Retina (tissue), 1 donor: ENCODE measurements at regions not wholly inside any gene's neighbourhood (a gene's known extent, or its start where the extent isn't known, plus 50 kb on each side); places are given as distances from the start of the nearest gene placed in this dataset.

Source experiments
- DNase-seq: peaks from one replicate; pipeline ENCODE4 v3.0.0-alpha.2; 2016

DNA sequence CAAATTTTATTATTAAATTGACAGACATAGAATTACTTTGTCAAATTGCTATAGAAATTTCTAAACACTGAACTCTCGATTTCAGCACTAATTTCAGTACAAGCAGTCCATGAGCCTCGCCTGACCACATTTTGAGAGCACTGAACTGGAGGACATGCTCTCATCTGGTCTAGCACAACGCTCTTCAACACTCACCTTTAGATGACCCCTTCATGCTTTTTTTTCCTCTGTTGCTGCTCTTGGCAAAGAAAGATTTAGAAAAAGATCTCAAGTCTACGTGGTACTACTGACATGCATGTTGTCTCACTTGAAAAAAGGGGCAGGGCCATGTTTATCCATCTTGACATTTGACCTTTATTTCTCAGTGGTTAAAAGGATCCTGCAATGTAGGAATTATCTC, 981.5 kb downstream of the DIAPH3 start:
- no peak for DNase-seq

DNA sequence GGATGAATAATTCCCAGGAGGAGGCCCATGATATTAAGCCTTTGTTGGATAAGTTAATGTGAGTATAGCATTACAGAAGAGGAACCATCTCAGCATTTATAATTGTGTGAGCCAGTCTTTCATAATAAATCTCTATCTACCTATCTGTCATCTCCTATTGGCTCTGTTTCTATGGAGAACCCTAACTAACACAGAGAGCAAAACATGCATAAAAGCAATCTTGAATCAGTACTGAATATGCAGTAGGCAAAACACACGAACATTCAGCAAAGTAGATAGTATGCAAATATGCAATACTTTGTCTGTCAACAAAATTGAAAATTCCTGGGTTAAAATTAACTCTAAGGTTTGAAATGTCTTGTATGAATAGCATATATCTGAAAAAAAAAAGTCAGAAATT, 966.3 kb downstream of the DIAPH3 start:
- no peak for DNase-seq

DNA sequence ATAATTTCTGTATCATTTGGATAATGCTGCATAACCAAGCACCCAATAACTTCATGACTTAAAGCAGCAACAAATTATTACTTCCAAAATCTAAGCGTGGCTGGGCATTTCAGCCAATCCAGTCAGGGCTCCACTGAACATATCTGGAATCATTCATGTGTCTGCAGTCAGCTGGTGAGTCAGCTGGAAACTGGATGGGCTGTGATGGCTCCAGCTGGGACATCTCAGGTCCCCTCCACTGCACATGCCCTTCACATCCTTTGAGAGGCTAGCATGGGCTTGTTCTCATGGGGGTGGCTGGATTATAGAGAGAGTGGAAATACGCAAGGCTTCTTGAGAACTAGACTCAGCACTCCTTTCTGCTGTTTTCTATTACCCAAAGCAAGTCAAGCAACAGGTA, 961.9 kb downstream of the DIAPH3 start:
- DNase-seq = no peak

DNA sequence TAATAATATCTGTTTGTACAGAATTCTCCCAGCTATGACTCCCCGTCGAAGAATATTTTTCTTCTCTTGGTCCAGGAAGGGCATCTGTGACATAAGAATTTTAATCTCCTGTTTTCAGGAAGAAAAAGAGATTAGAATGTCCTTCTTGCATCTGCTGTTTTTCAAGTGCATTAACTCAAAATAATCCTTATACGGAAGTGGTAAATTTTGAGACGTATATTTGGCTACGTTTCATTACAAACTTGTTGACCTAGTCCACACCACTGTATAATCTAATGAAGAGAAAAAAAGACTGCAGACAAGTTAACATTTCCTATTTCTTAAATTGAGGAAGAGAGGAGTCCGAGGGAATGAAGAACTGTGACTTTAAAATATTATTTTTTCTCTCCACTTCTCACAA, 959.9 kb downstream of the DIAPH3 start:
- no peak for DNase-seq

DNA sequence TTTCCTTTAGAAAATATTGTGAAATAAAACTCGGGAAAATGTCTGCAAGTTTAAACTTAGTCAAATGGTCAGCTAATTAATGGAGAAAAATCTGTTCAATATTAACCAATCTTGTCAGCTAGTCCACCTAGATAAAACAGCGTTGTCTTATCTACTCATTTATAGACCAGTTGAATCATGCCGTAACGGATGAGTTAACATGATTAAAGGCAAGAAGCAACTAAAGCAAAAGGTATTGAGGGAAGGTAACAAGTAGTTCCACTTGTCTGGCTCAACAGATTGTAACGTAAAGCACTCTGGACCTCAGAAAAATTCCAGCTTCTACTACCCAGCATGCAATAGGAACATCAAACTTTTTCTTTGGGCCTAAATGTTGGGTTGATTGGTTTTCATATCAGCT, 958.2 kb downstream of the DIAPH3 start:
- no peak for DNase-seq

DNA sequence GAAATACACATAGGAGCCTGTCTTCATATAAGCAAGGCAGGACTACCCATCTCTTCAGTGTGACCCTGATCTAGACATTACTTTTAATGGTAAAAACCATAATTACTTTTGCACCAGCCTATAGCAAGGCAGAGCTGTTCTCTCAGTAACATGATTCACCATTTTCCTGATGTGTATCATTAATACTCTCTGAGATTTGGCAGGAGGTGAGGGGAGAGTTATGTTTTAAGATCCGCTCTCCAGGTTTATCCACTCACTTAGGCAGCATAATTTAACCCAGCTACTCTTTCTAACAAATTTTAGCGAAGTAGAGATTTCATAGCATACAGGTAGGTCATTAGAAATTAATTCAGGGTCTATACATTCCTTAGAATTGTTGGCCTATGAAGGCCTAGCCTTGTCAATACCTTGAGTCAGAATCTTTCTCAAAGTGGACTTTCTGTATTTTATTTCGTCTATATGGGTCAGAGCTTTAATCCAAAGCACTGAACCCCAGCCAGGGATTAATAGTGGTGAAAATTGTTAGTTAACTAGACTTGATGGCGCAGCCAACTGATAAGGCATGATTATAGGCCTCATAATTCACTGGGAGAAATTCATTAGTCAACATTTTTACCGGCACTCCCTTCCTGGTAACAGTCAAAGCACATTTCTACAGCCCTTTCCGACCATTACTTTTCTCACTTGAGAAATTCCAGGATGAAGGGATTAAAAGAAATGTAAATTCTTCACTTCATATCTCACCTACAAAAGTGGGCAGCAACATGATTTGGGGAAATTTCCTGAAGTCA, 955.1 kb downstream of the DIAPH3 start:
- no peak for DNase-seq

DNA sequence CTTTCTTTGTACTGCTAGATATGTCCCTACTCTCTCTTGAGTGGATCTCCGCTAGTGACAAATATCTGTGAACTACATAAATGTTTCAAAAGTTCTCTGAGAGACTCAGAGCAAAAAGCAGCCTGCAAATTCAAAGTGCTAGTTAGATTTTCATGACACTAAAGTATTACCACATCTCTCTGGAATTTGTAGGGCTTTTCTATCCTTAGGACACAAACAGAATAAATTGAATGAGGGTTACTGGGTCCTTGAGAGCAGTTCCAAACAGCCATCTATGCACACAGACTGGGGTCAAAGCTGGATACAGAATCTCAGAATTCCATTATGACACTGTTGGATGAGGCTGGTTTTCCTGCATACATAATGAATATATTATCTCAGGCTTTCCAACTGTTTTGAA, 953.2 kb downstream of the DIAPH3 start:
- DNase-seq = no peak

DNA sequence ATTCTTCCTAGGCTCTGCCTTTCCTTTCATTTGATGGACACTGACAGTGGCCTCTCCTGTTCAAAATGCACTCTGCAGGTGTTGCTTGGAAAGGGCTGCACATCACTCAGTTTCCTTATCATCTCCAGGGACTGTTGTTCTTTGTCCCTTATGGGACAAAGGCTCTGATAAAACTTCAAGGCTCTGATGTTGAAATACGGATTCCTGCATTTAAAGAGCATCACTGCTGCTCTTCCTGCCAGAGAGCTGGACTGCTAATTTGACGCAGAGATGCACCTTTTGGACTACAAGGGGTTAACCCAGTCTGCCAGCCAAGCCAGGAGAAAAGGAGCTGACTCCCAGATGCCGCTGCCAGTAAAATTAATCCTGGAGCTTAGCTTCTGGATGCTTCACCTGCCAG, 952.1 kb downstream of the DIAPH3 start:
- DNase-seq = no peak

DNA sequence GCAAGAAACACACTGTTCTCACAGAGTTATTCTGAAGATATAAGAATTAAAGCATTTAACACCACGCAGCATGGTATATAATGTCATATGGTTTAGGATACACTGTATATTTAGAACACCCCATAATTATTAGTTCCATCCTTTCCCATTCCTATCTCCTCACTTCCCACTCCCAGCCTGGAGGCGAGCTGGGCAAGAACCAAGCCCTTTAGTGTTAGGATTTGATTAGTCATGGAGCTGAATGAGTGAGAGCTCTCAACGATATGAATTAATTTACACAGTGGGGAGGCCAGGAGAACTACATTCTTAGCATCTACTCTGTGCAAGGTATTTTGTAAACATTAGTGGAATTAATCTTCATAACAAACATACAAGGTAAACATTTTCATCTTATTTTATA, 934.3 kb downstream of the DIAPH3 start:
- DNase-seq = no peak

DNA sequence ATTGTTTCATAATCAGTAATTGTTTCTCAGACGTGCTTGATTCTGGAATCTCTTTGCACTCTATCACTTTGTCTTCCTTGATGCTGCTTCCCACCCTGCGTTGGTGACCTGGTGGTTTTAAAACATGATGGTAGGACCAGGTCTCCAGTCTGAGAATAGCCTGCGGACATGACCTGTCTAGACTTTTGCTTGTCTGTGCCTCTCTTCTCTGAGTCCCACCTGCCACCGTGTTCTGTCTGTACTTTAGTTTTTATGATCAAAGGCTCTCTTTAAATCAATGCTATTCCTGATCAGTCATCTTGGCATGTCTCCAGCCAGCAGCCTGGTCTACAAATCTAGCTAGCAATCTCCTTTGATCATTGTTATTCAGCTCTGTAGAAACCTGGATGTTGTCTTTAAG, 933.9 kb downstream of the DIAPH3 start:
- DNase-seq = no peak

DNA sequence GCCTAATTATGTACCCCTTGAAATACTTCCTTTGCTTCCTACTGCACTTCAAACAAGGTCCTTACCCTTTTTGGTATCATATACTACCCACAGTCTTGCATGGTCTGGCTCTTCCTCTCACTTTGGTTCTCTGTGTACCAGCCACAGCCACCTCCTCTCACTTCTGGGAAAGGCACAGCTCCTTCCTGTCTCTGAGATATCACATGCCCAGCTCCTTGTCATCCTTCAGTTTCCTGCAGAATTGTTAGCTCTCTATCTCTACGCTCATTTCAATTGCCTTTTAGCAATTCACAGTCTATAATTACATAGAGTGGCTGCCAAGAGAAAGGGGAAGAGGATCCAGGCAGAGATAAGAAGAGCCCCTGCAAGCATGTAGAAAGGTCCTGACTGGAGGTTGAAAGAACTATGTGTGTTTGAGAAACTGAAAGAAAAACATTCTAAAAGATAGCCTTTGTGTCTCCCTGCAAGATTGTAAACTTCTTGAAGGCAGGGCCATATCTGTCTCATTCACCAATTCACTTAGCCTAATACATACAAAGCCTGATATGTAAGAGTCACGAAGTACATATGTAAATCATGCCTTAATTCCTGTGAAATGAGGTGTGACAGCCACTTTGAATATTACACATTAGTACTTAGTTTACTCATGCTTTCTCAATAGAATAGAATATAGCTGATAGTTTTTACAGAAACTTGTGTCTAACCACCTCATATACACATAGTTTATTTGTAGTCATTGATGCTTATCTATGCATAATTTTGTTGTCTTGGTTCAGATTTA, 933.1 kb downstream of the DIAPH3 start:
- DNase-seq = no peak

DNA sequence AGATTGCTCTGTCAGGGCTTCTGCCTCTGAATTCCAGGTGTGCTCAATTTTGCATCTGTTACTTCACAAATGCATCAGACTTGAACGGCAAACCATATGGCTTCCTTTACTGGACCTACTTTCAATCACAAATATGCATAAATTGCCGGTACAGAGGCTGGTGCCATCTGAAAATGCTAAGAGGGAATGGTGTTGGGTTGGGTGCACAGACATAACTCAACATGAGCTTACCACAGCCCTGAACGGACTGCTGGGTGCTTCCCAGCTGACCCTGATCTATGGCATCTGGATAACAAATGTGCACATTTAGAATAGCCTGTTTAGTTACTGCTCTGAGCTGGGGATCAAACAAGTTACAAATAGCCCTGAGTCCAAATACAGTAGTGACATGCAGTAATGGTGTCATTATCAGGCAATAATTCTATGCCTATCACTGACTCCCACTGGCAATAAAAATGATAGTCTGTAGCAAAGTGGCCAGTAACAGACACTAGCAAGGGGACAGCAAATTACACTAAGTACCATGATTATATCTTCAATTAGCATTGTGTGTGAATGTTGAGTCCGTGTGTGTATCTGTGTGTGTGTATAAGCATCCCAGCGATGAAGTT, 927.3 kb downstream of the DIAPH3 start:
- DNase-seq = no peak

DNA sequence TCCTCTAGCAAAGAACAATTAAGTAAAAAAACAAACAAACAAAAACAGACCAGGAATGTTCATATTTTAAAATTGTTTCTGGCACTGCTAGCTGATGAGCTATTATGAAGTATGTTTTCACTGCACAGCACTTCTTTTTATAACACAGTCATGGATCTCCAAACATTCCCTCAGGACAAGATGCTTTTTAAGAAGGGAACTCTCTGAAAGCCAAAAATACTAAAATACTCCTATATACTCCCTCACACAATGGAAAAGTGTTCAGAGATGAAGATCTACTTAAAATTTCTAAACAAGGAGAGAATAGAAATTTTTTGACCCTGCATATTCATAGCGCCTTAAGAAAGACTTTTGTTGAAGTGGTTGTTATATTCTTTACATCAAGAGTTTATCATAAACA, 926.8 kb downstream of the DIAPH3 start:
- DNase-seq = no peak

DNA sequence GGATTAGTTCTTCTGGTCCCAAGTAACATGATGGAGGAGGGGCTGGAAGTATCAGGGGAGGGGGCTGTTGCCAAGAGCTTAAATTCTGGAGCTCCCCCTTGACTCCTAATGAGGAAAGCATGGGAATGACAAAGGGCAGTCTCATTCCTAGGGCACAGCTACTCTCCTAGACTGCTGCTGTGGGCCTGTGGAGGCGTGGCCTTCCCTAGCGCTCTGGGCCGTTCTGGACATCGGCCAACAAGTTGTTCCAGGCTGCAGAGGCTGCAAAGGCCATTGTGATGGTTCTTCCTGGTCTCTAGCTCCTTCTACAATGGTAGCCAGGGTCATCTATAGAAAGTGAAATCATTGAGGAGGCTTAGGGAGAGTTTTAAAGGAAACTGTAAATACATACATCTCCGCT, 916.6 kb downstream of the DIAPH3 start:
- DNase-seq = no peak

DNA sequence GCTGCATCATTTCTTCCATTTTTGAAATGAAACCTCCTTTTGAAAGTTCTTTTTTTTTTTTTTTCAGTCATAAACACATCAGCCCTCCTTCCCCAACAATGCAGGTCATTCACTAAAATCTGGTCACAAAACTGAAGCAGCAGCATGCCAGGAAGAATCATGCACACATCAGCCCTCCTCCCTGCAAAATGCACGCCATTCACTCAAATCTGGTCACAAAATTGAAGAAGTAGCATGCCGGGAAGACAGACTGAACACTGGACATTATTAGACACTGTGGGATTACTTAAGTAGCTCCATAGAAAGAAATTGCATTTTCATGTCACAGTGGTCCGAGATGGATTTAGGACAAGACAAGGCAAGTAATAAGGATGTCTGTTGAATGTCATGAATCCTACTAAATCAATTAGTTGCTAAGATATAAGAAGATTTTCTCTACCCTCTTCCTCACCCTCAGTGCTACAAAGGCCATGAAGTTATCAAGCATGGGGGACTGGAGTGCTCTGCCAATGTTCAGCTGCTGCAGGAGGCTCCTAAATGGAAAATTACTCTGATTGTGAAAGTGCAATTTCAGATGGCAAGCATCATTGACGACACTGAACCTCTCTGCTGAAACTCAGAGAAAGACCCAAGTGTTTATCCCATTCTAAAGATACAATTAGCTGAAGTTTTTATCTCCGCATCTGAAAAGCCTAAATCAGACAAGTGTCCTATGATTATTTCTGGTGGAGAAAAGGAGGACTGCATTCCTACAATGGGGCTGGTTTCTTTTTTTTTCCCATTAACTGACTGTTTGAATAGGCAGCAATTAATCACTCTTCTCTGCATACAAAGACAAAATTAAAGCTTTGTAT, 913.2 kb downstream of the DIAPH3 start:
- DNase-seq = no peak

DNA sequence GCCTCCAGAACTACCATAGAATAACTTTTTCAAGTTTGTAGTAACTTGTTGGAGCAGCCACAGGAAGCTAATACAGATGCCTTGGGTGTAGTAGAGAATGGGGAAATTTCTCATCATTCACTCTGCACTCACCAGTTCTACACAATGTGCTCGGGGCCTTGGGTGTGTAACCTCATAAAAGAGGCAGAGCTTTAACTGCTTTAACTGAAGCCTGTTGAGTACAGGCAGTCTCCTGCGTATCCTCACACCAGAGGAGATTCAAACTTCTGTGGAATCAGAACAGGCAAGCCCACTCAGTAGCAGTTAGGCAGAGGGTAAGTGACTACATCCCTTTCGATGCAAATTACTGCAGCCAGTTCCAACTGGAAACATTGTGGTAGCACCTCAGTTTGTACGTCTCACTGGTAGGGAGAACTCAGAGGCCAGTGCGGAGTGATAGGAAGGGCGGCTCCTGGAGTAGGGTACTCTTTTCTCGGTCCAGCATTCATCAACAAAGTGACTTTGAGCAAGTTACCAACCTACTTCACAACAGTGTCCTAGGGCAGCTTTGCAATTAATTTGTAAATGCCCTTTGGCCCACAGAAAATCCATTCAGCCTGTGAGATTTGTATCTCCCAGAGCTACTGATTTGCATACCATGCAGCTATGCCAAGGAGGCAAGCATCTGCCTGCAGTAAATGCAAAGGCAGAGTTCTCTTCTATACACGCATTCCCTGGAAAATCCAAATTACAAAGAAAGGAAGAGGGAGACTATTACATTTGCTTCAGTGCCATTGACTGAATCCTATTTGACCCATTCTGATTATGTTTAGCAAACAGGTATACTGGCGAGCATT, 904.3 kb downstream of the DIAPH3 start:
- no peak for DNase-seq

DNA sequence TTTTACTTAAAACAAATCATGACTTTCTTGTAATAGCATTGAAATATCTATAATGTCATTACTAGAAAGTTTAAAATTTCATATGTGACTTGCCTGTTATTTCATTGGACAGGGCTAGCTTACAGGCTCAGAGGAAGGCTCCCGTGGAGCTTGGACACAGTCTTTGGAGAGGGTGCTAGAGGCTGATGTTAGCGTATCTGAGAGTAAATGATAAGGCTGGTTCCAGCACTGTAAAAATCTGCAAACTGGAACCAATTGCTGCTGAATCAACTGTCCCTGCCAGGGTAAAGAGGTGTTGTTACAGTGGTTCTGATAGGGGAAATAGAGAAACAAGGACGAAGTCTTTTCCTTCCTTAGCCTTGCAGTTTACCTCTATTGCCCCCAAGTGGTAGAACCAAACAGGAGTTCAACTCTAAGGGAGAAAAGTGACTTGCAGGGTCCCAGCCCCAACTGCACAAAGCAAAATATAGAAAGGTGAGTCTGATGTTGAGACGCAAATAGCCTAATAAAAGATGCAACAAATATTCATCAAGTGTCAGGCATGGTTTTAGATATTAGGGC, 901.7 kb downstream of the DIAPH3 start:
- peak; percentile 22 for DNase-seq

DNA sequence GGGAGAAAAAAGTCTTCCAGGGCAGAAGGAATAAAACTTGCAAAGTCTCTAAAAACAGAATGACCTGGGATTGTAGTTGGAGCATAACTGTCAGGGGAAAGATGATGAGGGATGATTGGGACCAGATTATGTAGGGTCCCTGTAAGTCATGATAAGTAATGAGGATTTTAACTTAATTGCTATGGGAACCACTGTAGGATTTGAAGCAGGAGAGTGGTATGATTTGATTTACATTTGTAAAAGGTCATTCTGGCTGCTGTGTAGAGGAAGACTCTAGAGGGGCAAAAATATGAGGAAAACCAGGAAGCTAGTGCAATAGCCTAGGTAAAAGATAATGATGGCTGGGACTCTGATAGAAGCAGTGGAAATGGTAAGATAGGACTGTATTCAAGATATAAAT, 900.2 kb downstream of the DIAPH3 start:
- no peak for DNase-seq

DNA sequence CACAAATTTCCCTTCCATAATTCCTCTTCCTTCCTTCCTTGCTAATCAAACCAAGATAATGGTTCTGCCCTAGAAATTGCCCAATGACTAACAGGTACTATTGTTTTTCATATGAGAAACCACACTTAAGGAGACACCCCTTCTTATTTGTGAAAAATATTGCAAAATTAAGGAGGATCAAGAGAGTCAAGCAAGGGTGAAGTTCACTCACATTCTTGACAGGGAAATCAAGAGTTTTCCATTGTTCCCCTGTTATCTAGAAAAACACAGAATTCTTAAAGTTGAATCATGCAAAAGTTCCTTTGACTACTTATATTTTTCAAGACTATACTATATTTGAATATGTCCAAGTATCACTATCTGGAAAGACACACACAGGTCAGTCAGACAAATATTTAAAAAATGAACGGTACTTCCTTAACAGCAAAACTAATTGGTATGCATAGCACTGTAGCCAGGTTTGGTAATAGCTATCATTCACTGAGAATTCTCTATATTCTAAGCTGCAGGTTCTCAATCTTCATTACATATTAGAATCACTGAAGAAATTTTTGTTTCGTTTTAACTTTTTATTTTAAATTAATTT, 897.2 kb downstream of the DIAPH3 start:
- no peak for DNase-seq

DNA sequence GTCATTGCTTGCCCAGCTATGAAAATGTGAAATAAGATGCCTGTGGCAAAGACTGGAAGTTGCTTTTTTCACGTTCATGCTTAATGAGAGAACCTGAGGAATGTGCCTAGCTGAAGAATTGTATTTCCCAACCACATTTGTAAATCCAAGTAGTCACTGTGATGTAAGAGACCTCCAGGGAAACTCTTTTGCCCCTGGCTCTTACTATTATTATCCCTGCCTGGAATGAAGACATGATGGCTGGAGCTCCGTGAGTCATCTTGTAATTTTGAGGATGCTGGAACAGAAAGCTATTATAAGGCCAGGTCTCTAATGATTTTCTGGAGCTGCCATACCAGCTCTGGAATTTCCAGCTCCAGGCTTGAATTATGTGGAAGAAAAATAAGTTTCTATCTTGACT, 894.3 kb downstream of the DIAPH3 start:
- no peak for DNase-seq

DNA sequence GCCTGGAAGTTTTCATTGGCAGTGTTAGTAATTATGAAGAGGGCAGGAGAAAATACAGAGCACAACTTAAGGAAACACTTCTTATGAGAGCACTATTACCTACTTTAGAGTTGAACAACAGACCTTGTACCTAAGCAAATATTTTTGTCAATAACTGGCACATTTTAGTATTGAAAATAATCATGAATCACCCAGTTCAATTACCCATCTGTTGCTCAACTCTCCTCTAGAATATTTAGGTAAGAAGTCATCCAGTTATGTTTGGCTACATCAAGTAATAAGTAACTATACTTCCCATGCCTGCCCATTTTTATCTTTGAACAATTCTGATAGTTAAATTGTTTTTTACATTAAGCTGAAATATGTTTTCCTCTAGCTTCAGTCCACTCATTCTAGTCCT, 893.4 kb downstream of the DIAPH3 start:
- DNase-seq = no peak
